GM08714 (cell line): ENCODE measurements at regions not wholly inside any gene's neighbourhood (a gene's known extent, or its start where the extent isn't known, plus 50 kb on each side); places are given as distances from the start of the nearest gene placed in this dataset.

Experiments
- H3K4me3 ChIP-seq: fragments of 200-500 bp; sonication (Bioruptor generic); 2 replicates; pipeline ENCODE4 v1.5.1; 2014; ENCODE audit warnings: mild to moderate bottlenecking, low read length, inconsistent platforms
- ZNF274 ChIP-seq: IDR thresholded peaks from 2 replicates; pipeline ENCODE4 v1.6.1; 2012; ENCODE audit warnings: mild to moderate bottlenecking, low read depth, low read length

- no peak for TF ChIP-seq ZNF274
- no peak overlapping the region for H3K4me3 ChIP-seq
Observed at GRCh38 chr2:12400543-12400942, 316.2 kb upstream of the TRIB2 start.

- no peak overlapping the region for H3K4me3 ChIP-seq
- no peak for TF ChIP-seq ZNF274
Observed at GRCh38 chr2:12402440-12403139, 314.1 kb upstream of the TRIB2 start.

DNA sequence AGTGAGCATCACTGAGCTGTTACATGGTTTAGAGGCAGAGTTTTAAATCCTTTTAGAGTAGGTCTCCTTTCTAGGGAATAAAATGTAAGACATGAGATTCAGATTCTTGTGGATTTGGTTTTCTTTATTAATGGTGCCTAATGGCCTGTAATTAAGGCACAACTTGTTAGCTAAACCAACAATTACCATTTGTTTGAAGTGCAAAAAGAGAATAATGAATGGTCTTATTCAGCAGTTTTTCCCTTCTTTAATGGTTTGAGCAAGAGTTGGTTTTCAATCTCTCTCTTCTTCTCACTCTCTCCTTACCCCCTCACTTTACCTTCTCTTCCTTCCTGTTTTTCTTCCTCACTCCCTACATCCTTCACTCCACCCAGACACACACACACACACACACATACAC lies 312.2 kb upstream of the TRIB2 start:
- H3K4me3 ChIP-seq: no peak overlapping the region
- TF ChIP-seq ZNF274: no peak

- no peak for TF ChIP-seq ZNF274
- no peak overlapping the region for H3K4me3 ChIP-seq
Observed at GRCh38 chr2:12407160-12407559, 309.6 kb upstream of the TRIB2 start.

GRCh38 chr2:12412898-12413305 lies 303.8 kb upstream of the TRIB2 start:
- no peak for TF ChIP-seq ZNF274
- H3K4me3 ChIP-seq: no peak overlapping the region

GRCh38 chr2:12415536-12415935 lies 301.2 kb upstream of the TRIB2 start:
- H3K4me3 ChIP-seq: no peak overlapping the region
- TF ChIP-seq ZNF274: no peak

GRCh38 chr2:12416600-12416999 lies 300.1 kb upstream of the TRIB2 start:
- no peak for TF ChIP-seq ZNF274
- no peak overlapping the region for H3K4me3 ChIP-seq

DNA sequence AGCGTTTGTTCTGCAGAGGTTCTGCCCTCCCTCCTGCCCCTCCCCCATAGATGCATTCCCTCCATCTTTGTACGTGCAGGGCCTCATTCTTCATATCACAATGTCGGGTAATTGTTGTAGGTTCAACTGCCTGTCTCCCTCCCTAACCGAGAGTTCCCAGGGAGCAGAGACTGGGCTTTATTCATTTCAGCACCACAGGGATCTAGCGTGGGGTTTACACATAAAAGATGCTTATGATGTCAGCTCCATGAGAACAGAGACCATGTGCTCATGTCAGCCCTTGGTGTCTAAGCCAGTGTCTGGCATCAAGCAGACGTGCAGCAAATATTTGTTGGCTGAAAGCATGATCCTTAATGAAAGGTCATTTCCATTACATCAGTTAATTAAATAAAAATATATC lies 298.9 kb upstream of the TRIB2 start:
- TF ChIP-seq ZNF274: no peak
- H3K4me3 ChIP-seq: no peak overlapping the region

DNA sequence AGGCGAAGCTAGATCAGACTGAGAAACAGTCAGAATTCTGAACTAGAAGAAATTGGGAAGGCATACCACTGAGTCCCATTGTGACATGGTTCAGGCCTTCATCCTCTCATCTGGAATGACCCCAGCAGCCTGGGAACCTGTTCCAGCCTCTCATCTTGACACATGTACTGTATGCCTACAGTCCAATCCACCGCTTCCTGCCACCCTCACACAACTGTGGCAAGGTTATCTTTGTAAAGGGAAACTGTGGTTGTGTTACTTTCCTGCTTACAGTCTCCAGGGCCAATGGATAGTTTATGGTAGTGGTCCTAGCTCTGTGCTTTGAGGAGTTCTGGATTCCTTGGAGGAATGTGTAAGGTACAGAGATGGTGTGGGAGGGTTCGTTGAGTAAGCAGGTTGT lies 296.9 kb upstream of the TRIB2 start:
- TF ChIP-seq ZNF274: no peak
- no peak overlapping the region for H3K4me3 ChIP-seq

DNA sequence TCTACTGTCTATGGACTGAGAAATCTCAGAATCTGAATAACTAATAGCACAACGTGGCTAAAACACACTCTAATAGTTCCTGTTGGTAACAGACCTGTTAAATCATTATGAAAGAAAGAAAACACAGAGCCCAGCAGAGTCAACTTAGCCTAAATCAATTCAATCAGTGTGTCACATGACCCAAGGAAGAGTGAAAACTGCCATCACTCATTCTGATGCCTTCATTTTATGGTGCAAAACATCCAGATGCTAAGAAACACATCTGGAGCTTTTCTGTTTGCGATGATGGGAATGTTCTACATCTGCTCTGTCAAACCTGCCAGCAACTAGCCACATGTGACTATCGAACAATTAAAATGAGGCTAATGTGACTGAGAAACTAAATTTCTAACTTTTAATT lies 295.7 kb upstream of the TRIB2 start:
- H3K4me3 ChIP-seq: no peak overlapping the region
- no peak for TF ChIP-seq ZNF274

GRCh38 chr2:12424219-12424618 lies 292.5 kb upstream of the TRIB2 start:
- H3K4me3 ChIP-seq: no peak overlapping the region
- TF ChIP-seq ZNF274: no peak

- no peak for TF ChIP-seq ZNF274
- H3K4me3 ChIP-seq: no peak overlapping the region
Observed at GRCh38 chr2:12424809-12425208, 291.9 kb upstream of the TRIB2 start.

DNA sequence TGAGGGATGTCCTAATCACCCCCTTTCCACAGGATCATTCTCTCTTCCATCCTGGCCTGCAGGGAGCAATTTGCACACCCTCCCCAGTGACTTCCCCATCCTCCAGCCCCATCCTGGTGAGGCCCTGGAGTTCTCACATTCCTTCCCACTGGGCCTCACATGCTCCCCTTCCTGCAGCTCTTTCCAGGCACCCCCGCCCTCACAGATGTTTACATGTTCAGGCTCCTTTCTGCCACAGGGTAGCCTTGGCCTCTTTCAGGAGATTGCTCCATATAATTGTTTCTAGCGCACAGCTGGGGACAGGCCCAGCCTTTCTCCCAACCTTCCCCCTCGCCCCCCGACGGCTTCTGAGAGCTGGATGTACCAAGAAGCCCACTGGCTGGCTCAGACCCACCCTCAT lies 288.4 kb upstream of the TRIB2 start:
- H3K4me3 ChIP-seq: no peak overlapping the region
- no peak for TF ChIP-seq ZNF274

DNA sequence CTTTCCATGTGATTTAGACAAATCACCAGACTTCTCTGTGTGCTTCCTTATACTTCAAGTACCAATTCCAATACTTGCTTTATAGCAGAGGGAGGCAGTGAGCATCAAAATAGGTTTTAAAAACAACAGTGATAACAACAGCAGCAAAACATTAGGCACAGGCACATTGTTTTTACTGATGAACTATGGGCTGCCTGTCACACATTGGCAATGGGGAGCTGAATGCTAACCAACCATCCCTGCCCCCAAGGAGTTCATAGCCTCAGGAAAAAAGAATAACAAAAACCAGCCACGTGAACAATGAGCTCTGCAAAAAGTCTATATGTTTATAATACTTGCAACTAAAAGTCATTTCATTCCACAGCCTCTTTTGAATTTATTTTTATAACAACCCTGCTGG lies 287.9 kb upstream of the TRIB2 start:
- TF ChIP-seq ZNF274: no peak
- no peak overlapping the region for H3K4me3 ChIP-seq

DNA sequence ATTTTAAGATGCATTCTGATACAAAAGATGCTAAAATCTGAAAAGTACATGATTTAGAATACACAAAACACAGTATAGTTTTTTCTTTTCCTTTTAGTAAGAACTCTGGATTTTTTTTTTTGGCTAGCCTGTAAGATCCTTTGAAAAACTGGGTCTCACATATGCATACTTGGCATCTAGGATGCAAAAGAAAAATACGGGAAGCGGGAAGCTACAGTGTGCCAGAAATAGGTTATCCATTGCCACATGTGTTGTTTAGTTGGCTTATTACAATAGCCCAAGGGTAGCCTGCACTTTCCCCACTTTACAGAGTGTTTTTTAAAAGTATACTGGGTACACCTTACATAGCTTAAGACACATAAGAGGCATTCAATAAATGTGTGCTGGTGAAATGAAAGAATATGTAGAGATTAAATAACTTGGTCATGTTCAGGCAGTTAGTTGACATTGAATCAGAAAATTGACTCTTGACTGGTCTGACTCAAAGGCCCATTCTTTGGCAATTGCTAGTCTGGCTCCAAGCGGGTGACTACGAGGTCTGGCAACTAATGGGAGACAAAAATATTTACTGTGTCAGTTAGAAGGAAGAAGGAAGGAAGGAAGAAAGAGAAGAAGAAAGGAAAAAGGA lies 286.8 kb upstream of the TRIB2 start:
- no peak overlapping the region for H3K4me3 ChIP-seq
- no peak for TF ChIP-seq ZNF274
